ENCODE measurements at regions not wholly inside any gene's neighbourhood (a gene's known extent, or its start where the extent isn't known, plus 50 kb on each side); places are given as distances from the start of the nearest gene placed in this dataset.

- H3K4me3 ChIP-seq (ENCODE audit: insufficient read depth, low read length, poor library complexity, severe bottlenecking): no peak overlapping the region
- H3K9me2 ChIP-seq (replicated peaks; ENCODE audit: insufficient read depth, low read length): no peaks in the 10 kb centered on the region
- H3K79me2 ChIP-seq (ENCODE audit: insufficient read depth, low read length): no peaks in the 10 kb centered on the region
- H3K9ac ChIP-seq (ENCODE audit: low read length): no peak overlapping the region
- no peaks in the 10 kb centered on the region for H4K20me1 ChIP-seq (ENCODE audit: low read depth, low read length)
- H3F3A ChIP-seq (ENCODE audit: insufficient read depth): no peaks in the 10 kb centered on the region
- no peak overlapping the region for H3K4me2 ChIP-seq (ENCODE audit: low read depth, low read length, poor library complexity, severe bottlenecking)
- H3K36me3 ChIP-seq (ENCODE audit: low read length): no peaks in the 10 kb centered on the region
- H3K27me3 ChIP-seq (ENCODE audit: low read length): no peaks in the 10 kb centered on the region
- no peaks in the 10 kb centered on the region for H3K9me3 ChIP-seq (ENCODE audit: insufficient read depth, low read length)
- H2AFZ ChIP-seq (ENCODE audit: low read depth, low read length, severe bottlenecking): no peak overlapping the region
- no peak overlapping the region for H3K27ac ChIP-seq (ENCODE audit: low read depth, low read length)
- TF ChIP-seq EZH2phosphoT487 (conservative IDR thresholded peaks at IDR 0.05; ENCODE audit: low read length) (no peak), CTCF (IDR thresholded peaks at IDR 0.05; ENCODE audit: insufficient read depth, low read length, poor library complexity, severe bottlenecking) (no peak)
Observed at GRCh38 chr11:32184041-32184722, 93.3 kb downstream of the RCN1 start.

DNA sequence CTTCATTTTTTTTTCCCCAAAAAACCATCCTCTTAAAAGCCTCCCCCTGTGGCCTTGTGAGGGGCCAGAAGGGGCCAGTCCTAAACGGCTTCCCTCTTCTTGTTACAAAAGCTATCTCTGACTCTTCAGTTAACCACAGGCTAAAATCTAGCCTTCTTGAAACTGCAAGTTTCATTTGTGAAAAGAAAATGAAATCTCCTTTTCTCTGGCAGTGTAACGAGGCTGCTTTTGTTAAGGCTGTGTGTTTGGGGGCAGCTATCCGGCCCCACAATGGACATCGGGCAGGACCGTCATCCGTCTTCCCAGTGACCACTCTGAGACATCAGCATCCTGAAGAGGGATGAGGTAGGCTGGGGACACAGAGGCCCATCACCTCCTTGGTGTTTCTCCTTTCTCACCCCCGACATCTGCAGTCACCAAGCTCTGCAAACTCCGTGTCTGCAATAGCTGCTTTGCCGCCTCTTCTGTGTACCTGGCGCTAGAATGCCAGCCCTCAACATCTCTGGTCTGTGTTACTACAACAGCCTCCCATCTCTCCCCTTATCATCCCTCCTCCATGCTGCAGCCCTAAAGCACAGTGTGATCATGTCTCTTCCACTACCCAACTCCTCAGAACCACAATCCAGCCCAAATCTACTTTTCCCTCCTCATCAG lies 94.0 kb downstream of the RCN1 start:
- no peak overlapping the region for H3K4me2 ChIP-seq (ENCODE audit: low read depth, low read length, poor library complexity, severe bottlenecking)
- H3K9me2 ChIP-seq (replicated peaks; ENCODE audit: insufficient read depth, low read length): no peaks in the 10 kb centered on the region
- H2AFZ ChIP-seq (ENCODE audit: low read depth, low read length, severe bottlenecking): no peak overlapping the region

GRCh38 chr11:32186118-32186517 lies 95.2 kb downstream of the RCN1 start:
- Histone ChIP-seq H3K9me2 (replicated peaks; ENCODE audit: insufficient read depth, low read length) (no peaks in the 10 kb centered on the region), H3F3A (ENCODE audit: insufficient read depth) (no peaks in the 10 kb centered on the region), H3K36me3 (ENCODE audit: low read length) (no peaks in the 10 kb centered on the region), H3K79me2 (ENCODE audit: insufficient read depth, low read length) (no peaks in the 10 kb centered on the region), H3K27ac (ENCODE audit: low read depth, low read length) (no peak overlapping the region), H2AFZ (ENCODE audit: low read depth, low read length, severe bottlenecking) (no peak overlapping the region), H3K27me3 (ENCODE audit: low read length) (no peaks in the 10 kb centered on the region), H3K4me3 (ENCODE audit: insufficient read depth, low read length, poor library complexity, severe bottlenecking) (no peak overlapping the region), H3K4me2 (ENCODE audit: low read depth, low read length, poor library complexity, severe bottlenecking) (no peak overlapping the region), H4K20me1 (ENCODE audit: low read depth, low read length) (no peaks in the 10 kb centered on the region), H3K9ac (ENCODE audit: low read length) (no peak overlapping the region), H3K9me3 (ENCODE audit: insufficient read depth, low read length) (no peaks in the 10 kb centered on the region)
- TF ChIP-seq CTCF (IDR thresholded peaks at IDR 0.05; ENCODE audit: insufficient read depth, low read length, poor library complexity, severe bottlenecking): no peak
- TF ChIP-seq EZH2phosphoT487 (conservative IDR thresholded peaks at IDR 0.05; ENCODE audit: low read length): no peak

More for the DNA sequence above, 94.0 kb downstream of the RCN1 start:
- H3F3A ChIP-seq (ENCODE audit: insufficient read depth): no peaks in the 10 kb centered on the region
- H3K79me2 ChIP-seq (ENCODE audit: insufficient read depth, low read length): no peaks in the 10 kb centered on the region
- H3K36me3 ChIP-seq (ENCODE audit: low read length): no peaks in the 10 kb centered on the region
- no peak overlapping the region for H3K27ac ChIP-seq (ENCODE audit: low read depth, low read length)
- H3K27me3 ChIP-seq (ENCODE audit: low read length): no peaks in the 10 kb centered on the region
- no peaks in the 10 kb centered on the region for H4K20me1 ChIP-seq (ENCODE audit: low read depth, low read length)
- no peak overlapping the region for H3K9ac ChIP-seq (ENCODE audit: low read length)
- TF ChIP-seq EZH2phosphoT487 (conservative IDR thresholded peaks at IDR 0.05; ENCODE audit: low read length): no peak
- TF ChIP-seq CTCF (IDR thresholded peaks at IDR 0.05; ENCODE audit: insufficient read depth, low read length, poor library complexity, severe bottlenecking): no peak
- H3K9me3 ChIP-seq (ENCODE audit: insufficient read depth, low read length): no peaks in the 10 kb centered on the region
- no peak overlapping the region for H3K4me3 ChIP-seq (ENCODE audit: insufficient read depth, low read length, poor library complexity, severe bottlenecking)
